Panc1 (cell line): ENCODE measurements at regions not wholly inside any gene's neighbourhood (a gene's known extent, or its start where the extent isn't known, plus 50 kb on each side); places are given as distances from the start of the nearest gene placed in this dataset.

ENCODE experiments used
- ATAC-seq: fragments of 200-7000 bp; cut with Tn5 transposase; 2 replicates; pipeline ENCODE4 v1.9.1; 2020; ENCODE audit warnings: mild to moderate bottlenecking, moderate library complexity
- BruUV-seq: library from RNA; stranded (reverse); fragments of 400-500 nt; replicated peaks from 2 replicates; lab custom pipeline; 2021; lab: Mats Ljungman, UMichigan
- CTCF ChIA-PET: fragments of 300-600 bp; sonication (Branson Sonifier 250); formaldehyde crosslinking; loops from one replicate; lab custom pipeline; 2022; ENCODE audit warnings: antibody characterized with exemption; lab: Charles Lee
- POLR2A ChIA-PET: fragments of 300-600 bp; sonication (Branson Sonifier 250); formaldehyde crosslinking; loops from one replicate; lab custom pipeline; 2022; ENCODE audit warnings: antibody characterized with exemption; lab: Charles Lee
- DNase-seq: peaks from one replicate; pipeline ENCODE4 v3.0.0-alpha.2; 2010; ENCODE audit warnings: low read depth, low spot score
- H3K27ac ChIP-seq: 2 replicates; pipeline ENCODE4 v1.5.1; 2011; ENCODE audit warnings: mild to moderate bottlenecking, low read length, inconsistent platforms
- H3K27me3 ChIP-seq: fragments of 200-500 bp; sonication (Bioruptor generic); 2 replicates; pipeline ENCODE4 v1.6.0; 2014; ENCODE audit warnings: low read length, inconsistent platforms; ENCODE audit not compliant: control insufficient read depth, insufficient read depth
- H3K36me3 ChIP-seq: fragments of 200-500 bp; sonication (Bioruptor generic); 2 replicates; pipeline ENCODE4 v1.5.1; 2014; ENCODE audit warnings: inconsistent platforms, mild to moderate bottlenecking, low read length, moderate library complexity; ENCODE audit not compliant: control insufficient read depth, insufficient read depth
- H3K4me1 ChIP-seq: 2 replicates; pipeline ENCODE4 v1.5.1; 2011; ENCODE audit warnings: inconsistent platforms, mild to moderate bottlenecking, low read length, moderate library complexity; ENCODE audit not compliant: control insufficient read depth, insufficient read depth
- H3K4me3 ChIP-seq, 2 experiments: 2 replicates each; pipeline ENCODE4 v1.5.1; 2011 to 2012; ENCODE audit warnings: low read depth in 2 of 2, low read length in 2 of 2, mild to moderate bottlenecking in 2 of 2, inconsistent platforms in 1 of 2, moderate library complexity in 1 of 2
- H3K9me3 ChIP-seq: fragments of 200-500 bp; sonication (Bioruptor generic); 2 replicates; pipeline ENCODE4 v1.5.1; 2014; ENCODE audit warnings: low read depth, mild to moderate bottlenecking, inconsistent platforms, low read length, moderate library complexity; ENCODE audit not compliant: control insufficient read depth, insufficient read depth
- POLR2AphosphoS5 ChIP-seq: IDR thresholded peaks from 2 replicates; pipeline ENCODE4 v1.6.1; 2012; ENCODE audit warnings: mild to moderate bottlenecking, low read depth, low read length, moderate library complexity
- REST ChIP-seq, 2 experiments: IDR thresholded peaks; 2 replicates each; pipeline ENCODE4 v1.6.1; 2011 to 2012; ENCODE audit warnings: low read depth in 2 of 2, control low read depth in 1 of 2, low read length in 1 of 2, mild to moderate bottlenecking in 1 of 2, moderate library complexity in 1 of 2; ENCODE audit not compliant: insufficient read depth in 1 of 2
- SIN3A ChIP-seq: IDR thresholded peaks from 2 replicates; pipeline ENCODE4 v1.6.1; 2012; ENCODE audit warnings: low read depth, mild to moderate bottlenecking, low read length, moderate library complexity, borderline replicate concordance; ENCODE audit not compliant: insufficient read depth
- TCF7L2 ChIP-seq: IDR thresholded peaks from 2 replicates; pipeline ENCODE4 v1.6.1; 2011; ENCODE audit warnings: mild to moderate bottlenecking, low read depth, low read length, inconsistent platforms
- in situ Hi-C: cut with HindIII; loops from 2 replicates; pipeline ENCODE4 v1.10.0; 2016; ENCODE audit warnings: low sequenced_read_pairs, low pct_unique_long_range_greater_than_20kb
- intact Hi-C: fragments of 100-400 bp; cut with micrococcal nuclease; formaldehyde crosslinking; loops from one replicate; pipeline ENCODE4 v1.10.0; 2022; ENCODE audit not compliant: unreplicated experiment
- TF ChIP-seq, protein P1 (sequence below): fragments of 450-650 bp; IDR thresholded peaks from 2 replicates; pipeline ENCODE4 v1.5.1; 2017; ENCODE audit warnings: mild to moderate bottlenecking

- Histone ChIP-seq H3K27ac (no peak overlapping the region), H3K36me3 (no peaks in the 10 kb centered on the region), H3K9me3 (no peaks in the 10 kb centered on the region), H3K4me3 (no peak overlapping the region), H3K27me3 (no peaks in the 10 kb centered on the region), H3K4me1 (no peaks in the 10 kb centered on the region)
- TF ChIP-seq, protein P1, sequence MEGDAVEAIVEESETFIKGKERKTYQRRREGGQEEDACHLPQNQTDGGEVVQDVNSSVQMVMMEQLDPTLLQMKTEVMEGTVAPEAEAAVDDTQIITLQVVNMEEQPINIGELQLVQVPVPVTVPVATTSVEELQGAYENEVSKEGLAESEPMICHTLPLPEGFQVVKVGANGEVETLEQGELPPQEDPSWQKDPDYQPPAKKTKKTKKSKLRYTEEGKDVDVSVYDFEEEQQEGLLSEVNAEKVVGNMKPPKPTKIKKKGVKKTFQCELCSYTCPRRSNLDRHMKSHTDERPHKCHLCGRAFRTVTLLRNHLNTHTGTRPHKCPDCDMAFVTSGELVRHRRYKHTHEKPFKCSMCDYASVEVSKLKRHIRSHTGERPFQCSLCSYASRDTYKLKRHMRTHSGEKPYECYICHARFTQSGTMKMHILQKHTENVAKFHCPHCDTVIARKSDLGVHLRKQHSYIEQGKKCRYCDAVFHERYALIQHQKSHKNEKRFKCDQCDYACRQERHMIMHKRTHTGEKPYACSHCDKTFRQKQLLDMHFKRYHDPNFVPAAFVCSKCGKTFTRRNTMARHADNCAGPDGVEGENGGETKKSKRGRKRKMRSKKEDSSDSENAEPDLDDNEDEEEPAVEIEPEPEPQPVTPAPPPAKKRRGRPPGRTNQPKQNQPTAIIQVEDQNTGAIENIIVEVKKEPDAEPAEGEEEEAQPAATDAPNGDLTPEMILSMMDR = no peak
- no peak for TF ChIP-seq POLR2AphosphoS5
- no peak for TF ChIP-seq REST (IDR thresholded peaks at IDR 0.05; ENCODE audit: insufficient read depth in 1 of 2, low read depth in 2 of 2, low read length in 1 of 2)
- TF ChIP-seq TCF7L2 = no peak
- TF ChIP-seq SIN3A = no peak
- intact Hi-C loops (no loop called here), in situ Hi-C loops (no loop called here)
- BruUV-seq = no TSS peak
- ChIA-PET POLR2A (no interaction called here), CTCF (no interaction called here)
- DNase-seq (no peak), ATAC-seq (no peak)
These were observed 147.0 kb downstream of the MAFB start for GRCh38 chr20:40542065-40542464.

- Histone ChIP-seq H3K9me3 (no peaks in the 10 kb centered on the region), H3K27ac (no peak overlapping the region), H3K36me3 (no peaks in the 10 kb centered on the region), H3K27me3 (no peaks in the 10 kb centered on the region), H3K4me3 (no peak overlapping the region), H3K4me1 (no peaks in the 10 kb centered on the region)
- ChIA-PET CTCF (no interaction called here), POLR2A (no interaction called here)
- no peak for ATAC-seq
- DNase-seq = no peak
- no TSS peak for BruUV-seq
- no peak for TF ChIP-seq POLR2AphosphoS5
- TF ChIP-seq TCF7L2 = no peak
- TF ChIP-seq REST (IDR thresholded peaks at IDR 0.05; ENCODE audit: insufficient read depth in 1 of 2, low read depth in 2 of 2, low read length in 1 of 2) = no peak
- no peak for TF ChIP-seq SIN3A
- TF ChIP-seq, protein P1 = no peak
- in situ Hi-C loops (no loop called here), intact Hi-C loops (no loop called here)
These were observed 148.9 kb downstream of the MAFB start for GRCh38 chr20:40540166-40540565.
